ENCODE measurements at regions not wholly inside any gene's neighbourhood (a gene's known extent, or its start where the extent isn't known, plus 50 kb on each side); places are given as distances from the start of the nearest gene placed in this dataset.

GRCh38 chr11:115939104-115939730, 435.0 kb upstream of the CADM1 start:
- no peak for DNase-seq (ENCODE audit: low read depth, low spot score)

- DNase-seq (ENCODE audit: low read depth, low spot score) = no peak
Measured at GRCh38 chr11:115933564-115933963, 429.3 kb upstream of the CADM1 start.

GRCh38 chr11:115931548-115932083, 427.4 kb upstream of the CADM1 start:
- DNase-seq (ENCODE audit: low read depth, low spot score) = no peak

- DNase-seq (ENCODE audit: low read depth, low spot score) = no peak
Measured at GRCh38 chr11:115930886-115931547, 426.8 kb upstream of the CADM1 start.

- DNase-seq (ENCODE audit: low read depth, low spot score) = no peak
Measured at GRCh38 chr11:115930291-115930690, 426.1 kb upstream of the CADM1 start.

- DNase-seq (ENCODE audit: low read depth, low spot score) = no peak
Measured at GRCh38 chr11:115929618-115930129, 425.5 kb upstream of the CADM1 start.

- DNase-seq (ENCODE audit: low read depth, low spot score) = no peak
Measured at GRCh38 chr11:115928811-115929210, 424.6 kb upstream of the CADM1 start.

- no peak for DNase-seq (ENCODE audit: low read depth, low spot score)
Measured at GRCh38 chr11:115927823-115928329, 423.7 kb upstream of the CADM1 start.

GRCh38 chr11:115926601-115927000, 422.4 kb upstream of the CADM1 start:
- DNase-seq (ENCODE audit: low read depth, low spot score) = no peak

GRCh38 chr11:115926138-115926537, 421.9 kb upstream of the CADM1 start:
- DNase-seq (ENCODE audit: low read depth, low spot score) = no peak

- DNase-seq (ENCODE audit: low read depth, low spot score) = no peak
Measured at GRCh38 chr11:115925568-115926090, 421.4 kb upstream of the CADM1 start.

GRCh38 chr11:115924744-115925567, 420.7 kb upstream of the CADM1 start:
- DNase-seq (ENCODE audit: low read depth, low spot score) = no peak

- DNase-seq (ENCODE audit: low read depth, low spot score) = no peak
Measured at GRCh38 chr11:115922876-115923275, 418.7 kb upstream of the CADM1 start.

GRCh38 chr11:115921986-115922385, 417.8 kb upstream of the CADM1 start:
- no peak for DNase-seq (ENCODE audit: low read depth, low spot score)

- DNase-seq (ENCODE audit: low read depth, low spot score) = no peak
Measured at GRCh38 chr11:115921540-115921939, 417.3 kb upstream of the CADM1 start.

GRCh38 chr11:115920841-115921480, 416.7 kb upstream of the CADM1 start:
- DNase-seq (ENCODE audit: low read depth, low spot score) = no peak

GRCh38 chr11:115920092-115920461, 415.9 kb upstream of the CADM1 start:
- DNase-seq (ENCODE audit: low read depth, low spot score) = no peak

GRCh38 chr11:115919341-115920091, 415.3 kb upstream of the CADM1 start:
- DNase-seq (ENCODE audit: low read depth, low spot score) = no peak

- DNase-seq (ENCODE audit: low read depth, low spot score) = no peak
Measured at GRCh38 chr11:115918576-115918975, 414.4 kb upstream of the CADM1 start.

GRCh38 chr11:115916608-115917007, 412.4 kb upstream of the CADM1 start:
- DNase-seq (ENCODE audit: low read depth, low spot score) = no peak
